ENCODE measurements at regions not wholly inside any gene's neighbourhood (a gene's known extent, or its start where the extent isn't known, plus 50 kb on each side); places are given as distances from the start of the nearest gene placed in this dataset.

DNA sequence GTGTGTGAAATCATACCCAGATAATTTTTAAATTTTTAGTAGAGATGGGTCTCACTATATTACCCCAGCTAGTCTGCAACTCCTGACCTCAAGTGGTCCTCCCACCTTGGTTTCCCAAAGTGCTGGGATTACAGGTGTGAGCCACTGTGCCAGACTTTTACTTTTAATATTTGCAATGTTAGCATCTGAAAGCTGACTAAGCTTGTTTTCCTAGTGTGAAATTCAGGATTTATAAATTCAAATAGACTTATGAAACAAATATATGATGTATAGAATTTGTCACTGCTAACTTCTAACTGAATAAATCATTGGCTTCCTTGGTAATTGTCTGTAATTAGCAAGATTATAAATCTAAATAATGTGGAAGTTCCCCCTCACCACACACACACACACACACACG is 58.8 kb upstream of the SLC22A23 start:
- no peak overlapping the region for H3K27ac Mint-ChIP-seq
- no peak for ATAC-seq (replicated peaks in 1 of 2)

DNA sequence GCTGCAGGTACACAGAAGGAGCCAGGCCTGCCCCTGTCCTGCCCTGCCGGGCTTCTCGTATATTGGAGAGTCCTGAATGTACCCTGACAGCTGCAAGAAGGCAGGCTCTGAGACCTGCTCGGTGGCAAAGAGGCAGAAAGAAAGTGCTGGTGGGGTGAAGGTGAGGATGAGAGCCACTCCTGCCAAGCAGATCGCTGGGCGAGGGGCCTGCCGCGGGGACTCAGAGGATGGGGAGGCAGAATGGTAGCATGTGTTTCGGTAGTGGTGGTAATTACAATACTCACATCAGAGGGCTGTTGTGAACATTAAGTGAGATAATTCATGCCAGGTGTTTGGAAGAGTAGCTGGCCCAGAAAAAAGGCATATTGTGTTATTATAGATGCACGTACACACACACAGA is 56.6 kb upstream of the SLC22A23 start:
- no peaks in the 10 kb centered on the region for H3K9me3 Mint-ChIP-seq
- no peak for DNase-seq
- H3K4me3 Mint-ChIP-seq, result no peak overlapping the region
- no peak overlapping the region for H3K27ac Mint-ChIP-seq
- no peaks in the 10 kb centered on the region for H3K4me1 Mint-ChIP-seq (ENCODE audit: low read depth)
- no peaks in the 10 kb centered on the region for H3K36me3 Mint-ChIP-seq (ENCODE audit: insufficient read depth in 2 of 2)
- ATAC-seq (replicated peaks in 1 of 2), result no peak
- peaks cover 17% of the 10 kb centered on the region for H3K27me3 Mint-ChIP-seq (ENCODE audit: low read depth)

More for the DNA sequence above, 58.8 kb upstream of the SLC22A23 start:
- no peak for DNase-seq
- Mint-ChIP-seq H3K9me3 (no peaks in the 10 kb centered on the region), H3K27me3 (ENCODE audit: low read depth) (peaks cover 24% of the 10 kb centered on the region), H3K4me1 (ENCODE audit: low read depth) (no peaks in the 10 kb centered on the region), H3K4me3 (no peak overlapping the region), H3K36me3 (ENCODE audit: insufficient read depth in 2 of 2) (no peaks in the 10 kb centered on the region)

- DNase-seq (no peak), ATAC-seq (replicated peaks in 1 of 2) (no peak)
- no peak overlapping the region for H3K4me3 Mint-ChIP-seq
- H3K4me1 Mint-ChIP-seq (ENCODE audit: low read depth), result no peaks in the 10 kb centered on the region
- H3K36me3 Mint-ChIP-seq (ENCODE audit: insufficient read depth in 2 of 2), result no peaks in the 10 kb centered on the region
- peaks cover 17% of the 10 kb centered on the region for H3K27me3 Mint-ChIP-seq (ENCODE audit: low read depth)
- H3K9me3 Mint-ChIP-seq, result no peaks in the 10 kb centered on the region
- no peak overlapping the region for H3K27ac Mint-ChIP-seq
Observed at GRCh38 chr6:3512832-3513231, 56.0 kb upstream of the SLC22A23 start.

DNA sequence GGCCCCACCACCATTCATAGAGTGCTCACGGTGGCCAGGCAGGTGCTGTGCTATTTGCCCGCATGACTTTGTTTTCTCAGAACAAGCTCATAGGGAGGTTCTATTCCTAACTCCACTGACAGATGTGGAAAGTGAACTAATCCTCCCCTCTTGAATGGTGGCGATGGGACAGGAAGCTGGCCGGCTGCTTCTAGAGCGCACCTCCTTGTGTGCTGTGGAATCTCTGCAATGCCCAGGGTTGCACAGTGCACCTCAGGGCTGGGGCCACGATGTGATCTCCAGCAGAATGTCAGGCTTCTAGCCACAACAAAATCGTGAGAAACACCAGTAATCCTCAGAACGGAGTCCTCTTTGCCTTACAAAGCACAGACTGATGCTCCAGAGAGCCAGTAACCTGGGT is 53.8 kb upstream of the SLC22A23 start:
- H3K27ac Mint-ChIP-seq, result no peak overlapping the region

DNA sequence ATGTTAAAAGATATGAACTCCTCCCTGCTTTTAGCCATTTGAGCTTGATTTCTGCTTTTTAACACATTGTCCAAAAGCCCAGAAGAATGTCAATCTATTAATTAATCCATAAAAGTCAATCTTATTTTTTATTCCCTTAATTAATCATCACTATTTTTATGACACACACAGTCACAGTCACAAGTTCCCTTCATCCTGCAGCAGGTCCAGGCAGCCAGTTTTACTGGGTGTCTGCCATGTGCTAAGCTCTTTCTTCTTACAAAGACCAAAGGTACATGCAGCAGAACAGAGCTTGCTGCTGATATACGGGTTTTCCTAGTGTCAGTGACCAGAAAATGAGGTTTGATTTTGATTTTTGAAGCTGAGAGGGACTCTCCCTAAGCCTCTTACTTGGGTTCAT is 53.3 kb upstream of the SLC22A23 start:
- H3K36me3 Mint-ChIP-seq (ENCODE audit: insufficient read depth in 2 of 2), result no peaks in the 10 kb centered on the region
- DNase-seq, result no peak
- no peak for ATAC-seq (replicated peaks in 1 of 2)
- H3K4me1 Mint-ChIP-seq (ENCODE audit: low read depth), result no peaks in the 10 kb centered on the region
- H3K9me3 Mint-ChIP-seq, result no peaks in the 10 kb centered on the region
- H3K27ac Mint-ChIP-seq, result no peak overlapping the region
- H3K4me3 Mint-ChIP-seq, result no peak overlapping the region
- H3K27me3 Mint-ChIP-seq (ENCODE audit: low read depth), result peaks cover 17% of the 10 kb centered on the region

More for the DNA sequence above, 53.8 kb upstream of the SLC22A23 start:
- no peak overlapping the region for H3K4me3 Mint-ChIP-seq
- H3K36me3 Mint-ChIP-seq (ENCODE audit: insufficient read depth in 2 of 2), result no peaks in the 10 kb centered on the region
- no peaks in the 10 kb centered on the region for H3K9me3 Mint-ChIP-seq
- ATAC-seq (replicated peaks in 1 of 2) (no peak), DNase-seq (no peak)
- H3K4me1 Mint-ChIP-seq (ENCODE audit: low read depth), result no peaks in the 10 kb centered on the region
- peaks cover 17% of the 10 kb centered on the region for H3K27me3 Mint-ChIP-seq (ENCODE audit: low read depth)

DNA sequence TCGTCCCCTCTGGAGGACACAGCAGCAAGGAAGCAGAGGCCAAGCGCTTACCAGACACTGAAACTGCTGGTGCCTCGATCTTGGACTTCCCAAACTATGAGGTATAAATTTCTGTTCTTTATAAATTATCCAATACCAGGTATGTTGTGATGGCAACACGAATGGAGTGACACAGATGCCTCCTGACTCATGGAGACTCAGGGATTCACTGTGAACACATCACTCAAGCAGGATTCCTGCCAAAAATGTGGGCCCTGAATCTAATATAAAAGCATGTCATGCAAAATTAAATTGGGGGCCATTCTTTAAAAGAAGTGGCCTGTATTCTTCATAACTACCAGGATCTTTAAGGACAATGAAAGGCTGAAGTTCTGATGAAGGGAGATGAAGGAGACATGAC is 52.5 kb upstream of the SLC22A23 start:
- Mint-ChIP-seq H3K27me3 (ENCODE audit: low read depth) (peaks cover 12% of the 10 kb centered on the region), H3K36me3 (ENCODE audit: insufficient read depth in 2 of 2) (no peaks in the 10 kb centered on the region)
- no peak for DNase-seq

GRCh38 chr6:3506751-3507383 is 50.0 kb upstream of the SLC22A23 start:
- Mint-ChIP-seq H3K27ac (no peak overlapping the region), H3K4me1 (ENCODE audit: low read depth) (no peaks in the 10 kb centered on the region), H3K4me3 (no peak overlapping the region), H3K27me3 (ENCODE audit: low read depth) (peaks cover 13% of the 10 kb centered on the region), H3K9me3 (peaks cover 0 to 1% of the 10 kb centered on the region in 2 donors), H3K36me3 (ENCODE audit: insufficient read depth in 2 of 2) (no peaks in the 10 kb centered on the region)
- DNase-seq, result no peak
- no peak for ATAC-seq (replicated peaks in 1 of 2)

More for the DNA sequence above, 52.5 kb upstream of the SLC22A23 start:
- Mint-ChIP-seq H3K27ac (no peak overlapping the region), H3K4me1 (ENCODE audit: low read depth) (no peaks in the 10 kb centered on the region), H3K9me3 (peaks cover 0 to 1% of the 10 kb centered on the region in 2 donors), H3K4me3 (no peak overlapping the region)
- no peak for ATAC-seq (replicated peaks in 1 of 2)

Measured in activated T-cell treated with anti-CD3 and anti-CD28 coated beads, Interleukin-2, amount 50 U/mL, for 72 hours (primary cell).